ENCODE measurements at regions not wholly inside any gene's neighbourhood (a gene's known extent, or its start where the extent isn't known, plus 50 kb on each side); places are given as distances from the start of the nearest gene placed in this dataset.
"Not testable (repeated sequence)": the region's sequence is repeated elsewhere in the genome, so short reads cannot be mapped to it uniquely, and the experiment has no call there.

- no peaks in the 10 kb centered on the region for H3K4me1 Mint-ChIP-seq
- ChIA-PET POLR2A (no interaction called here), CTCF (no interaction called here)
- no peaks in the 10 kb centered on the region for H3K36me3 Mint-ChIP-seq (ENCODE audit: low read depth)
- no peaks in the 10 kb centered on the region for H3K9me3 Mint-ChIP-seq
- DNase-seq: no peak
- no peak overlapping the region for H3K4me3 Mint-ChIP-seq
- no peak overlapping the region for H3K27ac Mint-ChIP-seq
- H3K27me3 Mint-ChIP-seq: no peaks in the 10 kb centered on the region
Measured at GRCh38 chr6:140376209-140376608, 1001.8 kb upstream of the CITED2 start.

- H3K4me3 Mint-ChIP-seq; POLR2A ChIA-PET; H3K4me1 Mint-ChIP-seq; H3K9me3 Mint-ChIP-seq; H3K36me3 Mint-ChIP-seq (ENCODE audit: low read depth); H3K27ac Mint-ChIP-seq; DNase-seq; H3K27me3 Mint-ChIP-seq; CTCF ChIA-PET: not testable (repeated sequence)
Measured at GRCh38 chr6:140373728-140374127, 999.3 kb upstream of the CITED2 start.

GRCh38 chr6:140372064-140372463 lies 997.6 kb upstream of the CITED2 start:
- CTCF ChIA-PET: no interaction called here
- DNase-seq: no peak
- POLR2A ChIA-PET: no interaction called here
- Mint-ChIP-seq H3K27ac (no peak overlapping the region), H3K4me1 (no peaks in the 10 kb centered on the region), H3K36me3 (ENCODE audit: low read depth) (no peaks in the 10 kb centered on the region), H3K27me3 (no peaks in the 10 kb centered on the region), H3K4me3 (no peak overlapping the region), H3K9me3 (no peaks in the 10 kb centered on the region)

- ChIA-PET POLR2A (no interaction called here), CTCF (no interaction called here)
- Mint-ChIP-seq H3K4me1 (no peaks in the 10 kb centered on the region), H3K9me3 (no peaks in the 10 kb centered on the region), H3K27ac (no peak overlapping the region), H3K36me3 (ENCODE audit: low read depth) (no peaks in the 10 kb centered on the region), H3K4me3 (no peak overlapping the region), H3K27me3 (no peaks in the 10 kb centered on the region)
- no peak for DNase-seq
Measured at GRCh38 chr6:140370976-140371870, 996.8 kb upstream of the CITED2 start.

- DNase-seq: no peak
- ChIA-PET POLR2A (no interaction called here), CTCF (interaction anchor here (0.6 kb wide), 1 partner anchor 261 kb away, joined by 3 read pairs; no protein-coding TSS in a partner anchor)
- no peaks in the 10 kb centered on the region for H3K36me3 Mint-ChIP-seq (ENCODE audit: low read depth)
- H3K4me3 Mint-ChIP-seq: no peak overlapping the region
- no peak overlapping the region for H3K27ac Mint-ChIP-seq
- no peaks in the 10 kb centered on the region for H3K27me3 Mint-ChIP-seq
- H3K9me3 Mint-ChIP-seq: no peaks in the 10 kb centered on the region
- H3K4me1 Mint-ChIP-seq: no peaks in the 10 kb centered on the region
Measured at GRCh38 chr6:140370441-140370840, 996.0 kb upstream of the CITED2 start.

DNA sequence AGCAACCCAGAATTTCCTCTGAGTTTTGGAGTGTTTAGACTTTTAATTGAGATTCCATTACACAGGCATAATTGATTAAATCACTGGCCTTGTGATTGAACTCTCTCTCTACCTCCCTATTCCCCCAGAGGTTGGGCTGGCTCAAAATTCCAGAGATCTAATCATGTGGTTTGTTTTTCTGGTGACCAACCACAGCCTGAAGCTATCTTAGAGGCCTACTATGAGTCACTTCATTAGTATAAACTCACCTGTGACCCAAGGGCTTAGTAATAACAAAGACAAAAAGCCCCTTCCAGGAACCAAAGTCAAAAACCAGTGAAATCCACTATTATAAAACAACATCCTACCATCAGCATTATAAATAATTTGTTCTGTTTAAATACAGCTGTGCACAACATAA lies 992.5 kb upstream of the CITED2 start:
- ChIA-PET POLR2A (no interaction called here), CTCF (no interaction called here)
- Mint-ChIP-seq H3K9me3 (no peaks in the 10 kb centered on the region), H3K4me3 (no peak overlapping the region), H3K27me3 (no peaks in the 10 kb centered on the region), H3K4me1 (no peaks in the 10 kb centered on the region), H3K27ac (no peak overlapping the region), H3K36me3 (ENCODE audit: low read depth) (no peaks in the 10 kb centered on the region)
- DNase-seq: no peak

DNA sequence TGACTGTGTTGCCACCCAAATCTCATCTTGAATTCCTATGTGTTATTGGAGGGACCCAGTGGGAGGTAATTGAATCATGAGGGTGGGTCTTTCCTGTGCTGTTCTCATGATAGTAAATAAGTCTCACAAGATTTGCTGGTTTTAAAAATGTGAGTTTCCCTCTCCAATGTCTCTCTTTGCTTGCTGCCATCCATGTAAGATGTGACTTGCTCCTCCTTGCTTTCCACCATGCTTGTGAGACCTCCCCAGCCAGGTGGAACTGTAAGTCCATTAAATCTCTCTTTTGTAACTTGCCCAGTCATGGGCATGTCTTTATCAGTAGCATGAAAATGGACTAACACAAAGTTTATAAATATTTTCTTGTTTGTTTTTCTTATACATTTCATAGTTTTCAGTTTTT lies 990.5 kb upstream of the CITED2 start:
- no peak overlapping the region for H3K27ac Mint-ChIP-seq
- no peaks in the 10 kb centered on the region for H3K9me3 Mint-ChIP-seq
- H3K36me3 Mint-ChIP-seq (ENCODE audit: low read depth): no peaks in the 10 kb centered on the region
- no peak overlapping the region for H3K4me3 Mint-ChIP-seq
- ChIA-PET CTCF (no interaction called here), POLR2A (no interaction called here)
- DNase-seq: no peak
- H3K4me1 Mint-ChIP-seq: no peaks in the 10 kb centered on the region
- H3K27me3 Mint-ChIP-seq: no peaks in the 10 kb centered on the region

DNA sequence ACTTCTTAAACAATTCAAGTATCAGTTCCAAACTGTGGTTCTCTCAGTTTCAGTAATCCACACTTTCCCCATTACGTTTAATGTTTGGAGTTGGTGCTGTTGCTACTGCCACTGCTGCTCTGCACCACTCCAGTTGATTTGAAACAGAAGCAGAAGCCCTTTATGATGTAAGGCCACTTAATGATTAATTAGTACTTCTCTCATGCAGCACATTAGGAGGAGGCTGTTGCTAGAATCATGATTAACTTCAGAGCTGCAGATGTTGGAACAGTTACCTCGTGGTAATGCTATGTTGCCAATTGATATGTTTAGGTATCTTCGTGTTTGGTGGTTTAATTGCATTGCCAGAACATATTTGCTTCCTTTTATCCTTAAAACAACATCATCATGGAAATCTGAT lies 986.2 kb upstream of the CITED2 start:
- Mint-ChIP-seq H3K4me1 (no peaks in the 10 kb centered on the region), H3K27me3 (no peaks in the 10 kb centered on the region), H3K4me3 (no peak overlapping the region), H3K9me3 (no peaks in the 10 kb centered on the region), H3K27ac (no peak overlapping the region), H3K36me3 (ENCODE audit: low read depth) (no peaks in the 10 kb centered on the region)
- CTCF ChIA-PET: no interaction called here
- POLR2A ChIA-PET: no interaction called here
- DNase-seq: no peak

DNA sequence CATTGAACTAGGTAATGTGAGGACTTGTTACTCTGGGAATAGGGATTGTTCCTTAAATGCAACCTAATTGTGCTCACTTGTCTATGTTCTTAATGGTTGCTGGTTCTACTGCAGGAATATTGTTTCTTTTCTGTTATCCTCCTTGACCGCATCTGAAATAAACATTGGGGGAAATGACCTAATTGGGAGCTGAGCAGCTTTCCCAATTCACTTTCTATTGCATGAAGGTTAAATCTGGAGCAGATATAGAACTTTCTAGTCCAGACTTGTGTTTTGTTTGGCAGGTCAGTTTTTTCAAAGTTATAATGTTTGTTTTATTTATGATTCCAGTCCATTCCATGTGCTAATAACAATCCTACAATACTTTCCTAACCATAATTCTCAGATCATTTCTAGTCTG lies 981.0 kb upstream of the CITED2 start:
- no peak overlapping the region for H3K27ac Mint-ChIP-seq
- ChIA-PET CTCF (no interaction called here), POLR2A (no interaction called here)
- no peaks in the 10 kb centered on the region for H3K27me3 Mint-ChIP-seq
- no peak for DNase-seq
- H3K4me1 Mint-ChIP-seq: no peaks in the 10 kb centered on the region
- H3K9me3 Mint-ChIP-seq: no peaks in the 10 kb centered on the region
- no peak overlapping the region for H3K4me3 Mint-ChIP-seq
- no peaks in the 10 kb centered on the region for H3K36me3 Mint-ChIP-seq (ENCODE audit: low read depth)

- DNase-seq: no peak
- POLR2A ChIA-PET: no interaction called here
- H3K4me1 Mint-ChIP-seq: no peaks in the 10 kb centered on the region
- no peak overlapping the region for H3K4me3 Mint-ChIP-seq
- no peaks in the 10 kb centered on the region for H3K9me3 Mint-ChIP-seq
- H3K36me3 Mint-ChIP-seq (ENCODE audit: low read depth): no peaks in the 10 kb centered on the region
- H3K27ac Mint-ChIP-seq: no peak overlapping the region
- CTCF ChIA-PET: no interaction called here
- H3K27me3 Mint-ChIP-seq: no peaks in the 10 kb centered on the region
Measured at GRCh38 chr6:140354296-140354695, 979.8 kb upstream of the CITED2 start.

- H3K9me3 Mint-ChIP-seq: no peaks in the 10 kb centered on the region
- no peaks in the 10 kb centered on the region for H3K36me3 Mint-ChIP-seq (ENCODE audit: low read depth)
- CTCF ChIA-PET: no interaction called here
- H3K27ac Mint-ChIP-seq: no peak overlapping the region
- POLR2A ChIA-PET: no interaction called here
- no peaks in the 10 kb centered on the region for H3K4me1 Mint-ChIP-seq
- no peaks in the 10 kb centered on the region for H3K27me3 Mint-ChIP-seq
- DNase-seq: no peak
- H3K4me3 Mint-ChIP-seq: no peak overlapping the region
Measured at GRCh38 chr6:140353536-140353935, 979.1 kb upstream of the CITED2 start.

GRCh38 chr6:140346428-140346827 lies 972.0 kb upstream of the CITED2 start:
- H3K36me3 Mint-ChIP-seq (ENCODE audit: low read depth): no peaks in the 10 kb centered on the region
- CTCF ChIA-PET: no interaction called here
- POLR2A ChIA-PET: no interaction called here
- H3K27ac Mint-ChIP-seq: no peak overlapping the region
- no peak for DNase-seq
- no peaks in the 10 kb centered on the region for H3K27me3 Mint-ChIP-seq
- H3K4me3 Mint-ChIP-seq: no peak overlapping the region
- H3K4me1 Mint-ChIP-seq: no peaks in the 10 kb centered on the region
- no peaks in the 10 kb centered on the region for H3K9me3 Mint-ChIP-seq

DNA sequence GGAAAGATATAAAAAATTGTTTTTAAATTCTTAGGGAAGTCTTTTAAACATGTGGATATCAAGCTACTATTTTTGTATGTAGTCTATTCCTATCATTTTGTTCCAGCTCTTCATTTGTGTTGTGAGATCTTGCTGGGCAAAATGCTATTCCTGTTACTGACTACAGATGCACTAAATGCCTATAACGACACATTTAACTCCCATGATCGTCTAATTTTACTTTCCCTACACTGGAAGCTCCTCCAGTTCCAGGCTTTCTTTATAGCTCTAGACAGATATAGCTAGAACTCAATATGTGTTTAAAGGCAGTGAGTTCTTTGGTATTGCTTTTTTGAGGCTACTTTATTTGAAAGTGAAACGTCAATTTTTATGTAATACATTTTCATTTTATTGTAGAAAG lies 971.5 kb upstream of the CITED2 start:
- ChIA-PET POLR2A (no interaction called here), CTCF (no interaction called here)
- H3K27ac Mint-ChIP-seq: no peak overlapping the region
- peaks cover under 1% of the 10 kb centered on the region for H3K9me3 Mint-ChIP-seq
- no peaks in the 10 kb centered on the region for H3K4me1 Mint-ChIP-seq
- no peaks in the 10 kb centered on the region for H3K36me3 Mint-ChIP-seq (ENCODE audit: low read depth)
- H3K27me3 Mint-ChIP-seq: no peaks in the 10 kb centered on the region
- DNase-seq: no peak
- no peak overlapping the region for H3K4me3 Mint-ChIP-seq

GRCh38 chr6:140344142-140344913 lies 969.9 kb upstream of the CITED2 start:
- Mint-ChIP-seq H3K36me3 (ENCODE audit: low read depth) (no peaks in the 10 kb centered on the region), H3K4me1 (no peaks in the 10 kb centered on the region), H3K27me3 (no peaks in the 10 kb centered on the region), H3K27ac (no peak overlapping the region), H3K4me3 (no peak overlapping the region), H3K9me3 (peaks cover 8% of the 10 kb centered on the region)
- no peak for DNase-seq
- ChIA-PET CTCF (no interaction called here), POLR2A (no interaction called here)

All from activated CD4-positive, alpha-beta T cell treated with anti-CD3 and anti-CD28 coated beads, Interleukin-2, amount 10 ng/mL, durations not matched to agents 7 days and 5 days (primary cell).